SJSA1 (cell line): ENCODE measurements at regions not wholly inside any gene's neighbourhood (a gene's known extent, or its start where the extent isn't known, plus 50 kb on each side); places are given as distances from the start of the nearest gene placed in this dataset.

Experiments used
- DNase-seq, 2 experiments: peaks; one replicate each; pipeline ENCODE4 v3.0.0-alpha.2; 2015 to 2020; ENCODE audit warnings: low spot score in 2 of 2, low read depth in 1 of 2
- H3K27ac ChIP-seq: fragments of 250-450 bp; sonication (Bioruptor Pico); 2 replicates; pipeline ENCODE4 v1.5.1; 2020; ENCODE audit warnings: mild to moderate bottlenecking, moderate library complexity
- H3K27me3 ChIP-seq: fragments of 250-450 bp; sonication (Bioruptor Pico); replicated peaks from 2 replicates; pipeline ENCODE4 v1.5.1; 2020; ENCODE audit warnings: mild to moderate bottlenecking, moderate library complexity
- H3K36me3 ChIP-seq: fragments of 250-450 bp; sonication (Bioruptor Pico); 2 replicates; pipeline ENCODE4 v1.5.1; 2020; ENCODE audit warnings: mild to moderate bottlenecking
- H3K4me1 ChIP-seq: fragments of 250-450 bp; sonication (Bioruptor Pico); replicated peaks from 2 replicates; pipeline ENCODE4 v1.6.1; 2021; ENCODE audit warnings: mild to moderate bottlenecking
- H3K4me3 ChIP-seq: fragments of 250-450 bp; sonication (Bioruptor Pico); 2 replicates; pipeline ENCODE4 v1.5.1; 2020; ENCODE audit warnings: mild to moderate bottlenecking
- H3K9me3 ChIP-seq: fragments of 250-450 bp; sonication (Bioruptor Pico); replicated peaks from 2 replicates; pipeline ENCODE4 v1.5.1; 2020; ENCODE audit warnings: mild to moderate bottlenecking

DNA sequence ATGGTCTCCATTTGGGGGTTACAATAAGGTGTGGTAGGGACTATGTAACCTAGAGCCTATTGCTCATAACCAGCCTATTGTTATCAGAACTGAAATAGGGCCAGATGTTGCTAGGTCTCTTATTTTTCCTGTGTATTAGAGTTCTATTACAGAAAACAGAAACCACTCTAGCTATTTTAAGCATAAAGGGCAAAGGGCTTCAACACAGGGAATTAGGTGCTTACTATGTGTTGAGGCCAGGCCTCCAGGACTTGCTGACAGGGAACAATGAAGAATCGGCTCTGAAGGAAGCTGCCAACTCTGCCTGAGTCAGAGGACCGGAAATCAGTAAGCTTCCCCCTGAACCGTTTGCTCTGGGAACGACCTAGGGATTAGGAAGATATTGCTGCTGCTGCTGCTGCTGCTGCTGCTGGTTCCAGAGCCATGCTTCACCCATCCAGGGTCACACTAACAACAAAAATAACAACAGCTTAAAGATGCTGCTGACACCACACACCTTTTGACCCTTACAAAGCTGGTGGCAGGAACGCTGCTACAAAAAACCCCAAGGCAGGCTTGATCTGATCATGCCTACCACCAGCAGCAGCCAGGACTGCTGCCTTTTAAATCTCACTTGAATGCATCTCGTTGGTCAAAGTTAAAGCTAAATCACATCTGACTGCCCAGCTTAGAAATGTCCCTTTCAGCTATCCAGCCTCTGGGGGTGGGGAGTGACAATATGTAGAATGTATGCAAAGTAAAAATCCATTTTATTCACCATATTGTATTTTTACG lies 276.9 kb upstream of the IL12A start:
- Histone ChIP-seq H3K4me1 (peaks cover 8% of the 10 kb centered on the region), H3K27ac (peak overlapping the region; percentile 37), H3K36me3 (no peaks in the 10 kb centered on the region), H3K4me3 (no peak overlapping the region), H3K27me3 (no peaks in the 10 kb centered on the region), H3K9me3 (no peaks in the 10 kb centered on the region)
- DNase-seq = peak; percentile 58 to 68

DNA sequence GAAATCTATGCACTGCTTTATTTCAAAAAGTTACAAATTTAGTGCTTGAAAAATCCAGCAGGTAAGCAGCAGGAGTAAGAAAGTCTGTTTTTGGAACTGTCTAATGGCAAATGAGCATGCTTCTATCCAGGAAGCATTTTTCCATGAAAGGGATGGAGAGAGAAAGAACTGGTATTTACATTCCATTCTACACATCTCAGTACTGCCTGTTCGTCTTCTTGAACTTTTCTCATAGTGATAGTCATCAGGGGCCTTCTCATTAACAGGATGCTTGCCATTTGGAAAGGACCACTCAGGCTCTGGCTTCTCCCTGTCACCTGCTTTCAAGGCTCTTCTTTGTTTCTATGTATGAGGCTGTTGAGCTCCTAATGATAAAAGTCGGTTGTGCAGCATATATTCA lies 267.3 kb upstream of the IL12A start:
- no peaks in the 10 kb centered on the region for H3K36me3 ChIP-seq
- no peak overlapping the region for H3K4me3 ChIP-seq
- no peak overlapping the region for H3K27ac ChIP-seq
- no peak for DNase-seq
- no peaks in the 10 kb centered on the region for H3K27me3 ChIP-seq
- H3K4me1 ChIP-seq = peaks cover 4% of the 10 kb centered on the region
- H3K9me3 ChIP-seq = no peaks in the 10 kb centered on the region

DNA sequence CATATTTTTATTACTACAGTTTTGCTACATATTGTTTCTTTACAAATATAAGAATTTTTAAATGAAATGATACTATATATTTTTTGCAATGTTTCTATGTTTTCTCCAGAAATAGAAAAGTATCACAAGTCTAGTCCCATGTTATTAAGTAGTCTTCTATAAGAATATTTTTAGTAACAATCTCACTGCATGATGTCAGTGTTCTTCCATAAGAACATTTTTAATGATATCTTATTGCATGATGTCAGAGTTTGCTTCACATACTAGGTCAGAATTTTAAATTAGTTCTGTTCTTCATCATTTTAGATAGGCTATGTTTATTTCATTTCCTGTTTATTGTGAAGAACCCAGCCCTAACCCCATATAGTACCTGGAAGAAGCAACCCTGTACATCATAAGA lies 265.3 kb upstream of the IL12A start:
- Histone ChIP-seq H3K4me1 (peaks cover 7% of the 10 kb centered on the region), H3K27me3 (no peaks in the 10 kb centered on the region), H3K36me3 (no peaks in the 10 kb centered on the region), H3K27ac (no peak overlapping the region), H3K4me3 (no peak overlapping the region), H3K9me3 (no peaks in the 10 kb centered on the region)
- no peak for DNase-seq

DNA sequence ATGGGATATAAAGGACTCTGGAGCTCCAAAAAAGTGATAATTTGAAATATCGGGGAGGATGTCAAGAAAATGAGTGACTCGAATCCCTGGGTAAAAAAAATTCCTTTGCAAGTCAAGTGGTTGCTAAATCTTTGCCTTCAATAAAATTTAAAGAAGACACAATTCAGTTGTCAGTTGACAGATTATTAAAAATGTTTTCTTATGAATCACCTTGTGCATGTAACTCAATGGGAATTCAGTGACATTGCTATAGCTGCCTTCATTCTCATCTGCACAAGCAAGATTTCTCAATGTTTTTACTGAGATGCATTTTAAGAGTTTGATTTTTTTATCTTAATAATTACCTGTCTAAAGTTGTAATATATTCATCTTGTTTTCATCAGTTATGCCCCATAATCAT lies 264.0 kb upstream of the IL12A start:
- Histone ChIP-seq H3K4me1 (peaks cover 7% of the 10 kb centered on the region), H3K9me3 (no peaks in the 10 kb centered on the region), H3K36me3 (no peaks in the 10 kb centered on the region), H3K4me3 (no peak overlapping the region), H3K27me3 (no peaks in the 10 kb centered on the region), H3K27ac (no peak overlapping the region)
- DNase-seq = no peak

DNA sequence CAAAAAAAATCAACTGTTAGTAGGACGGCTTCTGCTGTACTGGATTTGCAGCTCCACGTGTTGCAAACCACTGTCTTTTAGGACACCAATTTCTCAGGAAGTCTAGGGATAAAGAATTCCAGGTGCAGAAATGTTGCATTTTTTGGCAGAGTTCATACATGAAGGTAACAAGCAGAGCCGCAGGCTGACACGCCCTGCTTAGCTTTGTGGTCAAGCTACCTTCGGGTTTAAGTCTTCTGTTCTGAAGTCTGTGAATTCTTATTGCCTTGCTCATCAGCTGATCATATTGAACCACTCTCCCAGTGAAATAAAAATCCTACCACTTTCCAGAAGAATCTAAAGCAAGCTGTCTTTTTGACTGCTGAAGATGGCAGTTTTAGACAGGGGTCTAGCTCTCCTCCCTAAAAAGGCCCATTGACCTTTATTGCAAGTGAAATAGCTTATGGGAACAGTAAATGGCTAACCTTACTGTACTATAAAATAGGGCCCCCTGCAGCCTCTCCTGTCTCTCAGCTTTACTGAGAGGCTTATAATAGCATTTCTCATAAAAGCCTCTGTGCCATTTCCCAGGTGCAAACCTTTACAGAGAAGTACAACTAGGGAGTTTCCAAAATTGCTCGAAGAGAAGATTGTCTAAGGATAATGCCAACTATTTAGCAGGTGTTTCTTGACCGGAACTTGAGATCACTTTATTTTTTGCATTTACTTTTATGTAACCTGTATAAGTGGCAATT lies 262.2 kb upstream of the IL12A start:
- Histone ChIP-seq H3K9me3 (no peaks in the 10 kb centered on the region), H3K4me3 (no peak overlapping the region), H3K4me1 (peaks cover 9% of the 10 kb centered on the region), H3K27me3 (no peaks in the 10 kb centered on the region), H3K27ac (no peak overlapping the region), H3K36me3 (no peaks in the 10 kb centered on the region)
- no peak for DNase-seq

DNA sequence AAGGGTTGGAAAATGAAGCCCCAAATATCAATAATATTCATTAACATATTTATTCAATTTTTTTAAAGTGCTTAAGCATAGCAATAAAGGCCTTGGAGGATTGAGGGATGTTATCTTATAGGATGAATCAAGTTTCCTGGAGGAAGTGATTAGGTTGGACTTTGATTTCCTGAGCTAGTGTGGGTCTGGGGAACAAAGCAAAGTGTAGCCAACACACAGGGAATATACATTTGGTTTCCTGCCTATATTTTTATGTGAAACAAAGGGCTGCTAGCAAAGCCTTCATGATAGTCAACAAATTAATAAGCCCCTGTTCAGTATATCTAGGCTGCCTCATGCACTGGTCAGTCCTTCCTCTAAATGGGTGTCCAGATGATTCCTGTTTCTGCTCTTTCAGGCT lies 261.1 kb upstream of the IL12A start:
- Histone ChIP-seq H3K36me3 (no peaks in the 10 kb centered on the region), H3K4me3 (no peak overlapping the region), H3K9me3 (no peaks in the 10 kb centered on the region), H3K27ac (no peak overlapping the region), H3K27me3 (no peaks in the 10 kb centered on the region), H3K4me1 (peaks cover 20% of the 10 kb centered on the region)
- DNase-seq = no peak

DNA sequence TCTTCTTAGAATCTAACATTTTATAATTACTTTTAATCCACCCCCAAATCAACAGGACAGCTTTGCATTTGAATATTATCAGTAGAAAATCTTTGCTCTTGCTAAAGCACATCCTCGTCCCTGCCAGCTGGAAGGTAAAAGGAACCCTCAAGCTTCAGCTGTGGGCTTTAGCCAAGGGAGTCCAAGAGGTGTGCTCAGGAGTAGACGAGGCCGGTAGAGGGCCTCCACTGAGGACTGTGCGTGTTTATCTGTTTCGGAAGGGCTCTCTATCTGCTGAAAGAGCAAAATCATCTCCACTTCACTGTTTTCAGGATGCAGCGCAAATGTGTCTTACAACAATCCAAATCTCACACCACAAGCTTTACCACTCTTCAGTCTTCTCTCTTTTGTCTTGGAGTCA lies 257.4 kb upstream of the IL12A start:
- H3K9me3 ChIP-seq = no peaks in the 10 kb centered on the region
- no peaks in the 10 kb centered on the region for H3K27me3 ChIP-seq
- no peaks in the 10 kb centered on the region for H3K36me3 ChIP-seq
- H3K4me1 ChIP-seq = peaks cover 35% of the 10 kb centered on the region
- no peak overlapping the region for H3K27ac ChIP-seq
- no peak for DNase-seq
- no peak overlapping the region for H3K4me3 ChIP-seq

DNA sequence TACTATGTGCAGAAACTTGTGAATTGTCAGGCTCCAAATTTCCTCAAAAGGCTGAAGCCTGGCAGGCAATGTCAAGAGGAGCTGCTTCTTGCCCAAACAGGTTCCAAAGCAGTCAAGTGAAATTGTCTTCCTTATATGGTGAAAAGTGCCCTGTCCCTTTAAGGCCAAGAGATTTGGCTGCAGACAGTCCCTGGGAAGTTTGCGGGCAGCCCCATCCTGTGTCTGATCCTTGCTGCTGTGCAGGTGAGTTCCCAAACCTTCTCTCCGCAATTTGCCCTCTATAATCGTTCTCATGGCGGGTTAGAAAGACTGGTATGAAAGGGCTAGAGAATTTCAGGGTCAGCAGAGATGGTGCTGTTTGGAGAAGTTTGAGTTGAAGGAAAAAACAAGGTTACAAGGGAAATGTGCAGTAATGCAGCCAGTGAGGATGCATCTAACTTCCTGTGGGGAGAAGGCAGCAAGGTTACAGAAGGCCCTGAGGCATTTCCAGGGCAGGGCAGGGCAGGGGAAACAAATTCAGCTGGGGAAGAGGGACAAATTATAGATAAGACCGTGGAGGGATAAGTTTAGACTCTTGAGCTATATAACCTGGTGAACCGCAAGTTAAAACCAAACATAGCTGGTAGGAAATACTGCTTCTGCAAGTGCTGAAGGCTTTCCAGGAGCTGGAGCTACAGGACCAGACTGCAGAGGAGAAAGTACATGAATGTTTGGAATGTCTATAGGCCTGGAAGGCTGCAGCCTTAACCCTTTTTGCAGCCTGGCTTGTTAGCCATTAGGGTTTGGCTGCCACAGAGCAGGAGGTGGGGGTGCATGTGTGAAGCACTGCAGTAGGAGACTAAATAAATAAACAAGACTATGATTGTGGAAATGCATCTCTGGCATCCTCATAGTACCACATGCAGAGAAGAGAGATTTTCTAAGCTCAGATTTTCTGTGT lies 256.2 kb upstream of the IL12A start:
- Histone ChIP-seq H3K4me1 (peaks cover 30% of the 10 kb centered on the region), H3K27me3 (no peaks in the 10 kb centered on the region), H3K4me3 (peak overlapping the region; percentile 18), H3K27ac (peak overlapping the region; percentile 76), H3K36me3 (no peaks in the 10 kb centered on the region), H3K9me3 (no peaks in the 10 kb centered on the region)
- peak; percentile 85 for DNase-seq

DNA sequence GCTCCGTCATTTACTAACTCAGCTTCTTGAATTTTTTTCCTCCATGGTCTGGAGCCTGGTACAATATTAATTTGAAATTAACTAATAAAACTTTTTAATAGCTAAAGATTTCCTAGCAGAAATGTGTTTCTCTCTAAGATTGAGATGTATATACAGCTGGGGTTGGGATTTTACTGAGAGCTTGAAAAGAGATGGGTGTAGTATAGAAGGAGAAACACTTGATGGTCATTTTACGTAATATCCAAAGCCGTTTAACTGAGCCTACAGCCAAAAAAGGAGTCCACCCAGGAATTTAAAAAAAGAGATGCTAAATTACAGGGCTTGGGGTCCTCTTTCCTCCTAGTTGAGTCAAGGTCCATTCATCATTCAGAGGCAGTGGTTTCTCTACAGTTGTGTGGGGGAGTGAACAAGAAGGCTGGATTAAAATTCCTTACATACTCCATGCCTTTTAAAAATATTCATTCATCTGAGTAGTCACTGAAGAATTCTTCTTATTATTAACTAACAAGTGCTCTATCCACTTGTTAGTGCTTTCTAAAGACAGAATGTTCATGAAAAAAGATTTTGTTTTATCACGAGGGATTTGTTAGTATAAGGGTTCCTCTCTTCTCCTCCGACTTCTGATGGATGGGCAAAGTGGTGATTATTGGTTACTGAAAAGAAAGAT lies 255.3 kb upstream of the IL12A start:
- peak overlapping the region; percentile 76 for H3K27ac ChIP-seq
- H3K27me3 ChIP-seq = no peaks in the 10 kb centered on the region
- no peaks in the 10 kb centered on the region for H3K9me3 ChIP-seq
- peak overlapping the region; percentile 18 for H3K4me3 ChIP-seq
- no peaks in the 10 kb centered on the region for H3K36me3 ChIP-seq
- peaks cover 30% of the 10 kb centered on the region for H3K4me1 ChIP-seq
- peak in 1 of 2 experiments; percentile 81 for DNase-seq

DNA sequence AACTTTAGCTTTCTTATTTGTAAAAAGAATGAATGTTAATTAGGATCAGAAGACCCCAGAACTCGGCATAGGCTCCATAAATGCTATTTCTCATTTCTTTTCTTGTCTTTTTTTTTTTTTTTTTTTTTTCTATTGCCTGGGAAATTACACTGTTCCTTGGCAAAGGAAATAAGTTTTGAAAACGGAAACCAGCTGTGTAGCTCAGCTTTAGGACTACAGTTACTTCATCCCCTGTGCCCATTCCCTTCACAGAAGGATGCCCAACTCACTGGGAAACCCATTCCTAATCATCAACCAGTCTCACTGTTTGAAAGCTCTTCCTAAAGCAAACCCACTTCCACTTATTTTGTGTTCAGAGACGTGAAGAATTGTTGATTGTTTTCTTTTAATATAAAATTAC lies 254.0 kb upstream of the IL12A start:
- Histone ChIP-seq H3K27ac (no peak overlapping the region), H3K27me3 (no peaks in the 10 kb centered on the region), H3K4me3 (no peak overlapping the region), H3K9me3 (no peaks in the 10 kb centered on the region), H3K4me1 (peaks cover 38% of the 10 kb centered on the region), H3K36me3 (no peaks in the 10 kb centered on the region)
- no peak for DNase-seq

DNA sequence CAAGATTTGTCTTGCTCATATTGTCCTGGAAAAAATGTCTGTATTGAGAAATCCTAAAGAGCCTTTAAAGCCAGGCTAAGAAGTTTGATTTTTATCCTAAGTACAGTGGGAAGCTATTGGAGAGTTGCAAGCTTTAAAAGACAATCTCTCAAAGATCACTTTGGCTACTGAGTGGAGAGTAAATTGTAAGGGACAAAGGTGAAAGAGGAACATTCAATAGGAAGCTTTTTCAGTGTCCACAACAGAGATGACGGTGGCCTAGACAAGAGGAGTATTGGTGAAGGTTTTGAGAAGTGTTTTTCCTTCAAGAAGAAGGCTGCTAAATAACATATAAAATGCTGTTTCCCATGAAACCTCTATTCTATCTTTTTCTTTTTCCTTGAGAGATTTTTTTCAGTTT lies 249.5 kb upstream of the IL12A start:
- Histone ChIP-seq H3K4me3 (no peak overlapping the region), H3K4me1 (peaks cover 12% of the 10 kb centered on the region), H3K9me3 (no peaks in the 10 kb centered on the region), H3K27me3 (no peaks in the 10 kb centered on the region), H3K27ac (no peak overlapping the region), H3K36me3 (no peaks in the 10 kb centered on the region)
- DNase-seq = no peak

DNA sequence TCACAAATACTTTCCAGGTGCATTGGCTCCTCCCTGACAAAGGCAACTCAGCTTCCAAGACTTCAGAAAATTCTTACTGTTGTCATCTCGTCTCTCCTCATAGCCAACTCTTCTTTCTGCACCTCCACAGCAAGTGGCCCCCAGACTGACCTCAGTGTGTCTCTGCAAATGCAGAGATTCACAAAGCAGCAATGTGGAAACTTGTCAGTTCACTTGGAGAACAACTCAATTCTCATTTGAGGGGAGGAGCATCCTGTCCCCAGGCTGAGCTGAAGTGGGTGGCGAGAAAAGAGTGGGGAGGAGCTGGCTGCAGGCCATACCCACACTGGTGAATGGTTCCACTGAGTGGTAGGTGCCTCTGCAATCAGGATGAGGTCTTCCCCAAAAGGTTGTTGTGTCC lies 248.7 kb upstream of the IL12A start:
- no peak for DNase-seq
- Histone ChIP-seq H3K4me3 (no peak overlapping the region), H3K27me3 (no peaks in the 10 kb centered on the region), H3K4me1 (peaks cover 8% of the 10 kb centered on the region), H3K36me3 (no peaks in the 10 kb centered on the region), H3K27ac (no peak overlapping the region), H3K9me3 (no peaks in the 10 kb centered on the region)

DNA sequence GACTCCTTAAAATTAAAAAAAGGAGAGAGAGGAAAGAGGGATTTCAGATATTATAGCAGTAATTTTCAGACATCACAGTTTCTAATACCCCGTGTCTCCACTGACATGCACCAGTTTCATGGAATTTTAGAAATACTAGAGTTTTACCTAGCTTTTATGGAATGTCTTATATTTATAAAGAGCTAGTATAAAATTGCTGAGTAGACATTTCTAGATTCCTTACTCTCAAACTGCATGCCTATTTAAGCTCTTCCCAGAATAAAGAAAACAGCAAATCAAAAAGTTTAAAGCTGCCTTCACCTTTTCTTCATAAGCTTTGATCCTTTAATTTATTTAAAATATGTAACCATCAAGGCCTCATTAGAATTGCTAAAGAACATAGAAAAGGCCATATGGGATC lies 247.4 kb upstream of the IL12A start:
- H3K27ac ChIP-seq = no peak overlapping the region
- H3K9me3 ChIP-seq = no peaks in the 10 kb centered on the region
- peaks cover 8% of the 10 kb centered on the region for H3K4me1 ChIP-seq
- no peak for DNase-seq
- no peak overlapping the region for H3K4me3 ChIP-seq
- H3K36me3 ChIP-seq = no peaks in the 10 kb centered on the region
- no peaks in the 10 kb centered on the region for H3K27me3 ChIP-seq
